ENCODE measurements at regions not wholly inside any gene's neighbourhood (a gene's known extent, or its start where the extent isn't known, plus 50 kb on each side); places are given as distances from the start of the nearest gene placed in this dataset.
A peak's percentile ranks its signal among the peaks of the same experiment; 100 is the strongest.

- peak; percentile 55; the same call in 1 of the 2 replicates for TF ChIP-seq HOMEZ (CRISPR knock-in tag; IDR thresholded peaks at IDR 0.05; ENCODE audit: low read depth)
- TF ChIP-seq POGZ (CRISPR knock-in tag; IDR thresholded peaks at IDR 0.05) = peak; percentile 57; the same call in 1 of the 2 replicates
- TF ChIP-seq ASH2L (IDR thresholded peaks at IDR 0.05; ENCODE audit: insufficient read length, low read depth, low read length) = no peak
- TF ChIP-seq SMC3 (IDR thresholded peaks at IDR 0.05; ENCODE audit: low read length) = peak; percentile 74
- TF ChIP-seq HNF4A (CRISPR knock-in tag; IDR thresholded peaks at IDR 0.05) = no peak
- TF ChIP-seq, protein P1, sequence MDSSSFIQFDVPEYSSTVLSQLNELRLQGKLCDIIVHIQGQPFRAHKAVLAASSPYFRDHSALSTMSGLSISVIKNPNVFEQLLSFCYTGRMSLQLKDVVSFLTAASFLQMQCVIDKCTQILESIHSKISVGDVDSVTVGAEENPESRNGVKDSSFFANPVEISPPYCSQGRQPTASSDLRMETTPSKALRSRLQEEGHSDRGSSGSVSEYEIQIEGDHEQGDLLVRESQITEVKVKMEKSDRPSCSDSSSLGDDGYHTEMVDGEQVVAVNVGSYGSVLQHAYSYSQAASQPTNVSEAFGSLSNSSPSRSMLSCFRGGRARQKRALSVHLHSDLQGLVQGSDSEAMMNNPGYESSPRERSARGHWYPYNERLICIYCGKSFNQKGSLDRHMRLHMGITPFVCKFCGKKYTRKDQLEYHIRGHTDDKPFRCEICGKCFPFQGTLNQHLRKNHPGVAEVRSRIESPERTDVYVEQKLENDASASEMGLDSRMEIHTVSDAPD (CRISPR knock-in tag; IDR thresholded peaks at IDR 0.05) = no peak
- TF ChIP-seq ZC3H4 (CRISPR knock-in tag; IDR thresholded peaks at IDR 0.05; ENCODE audit: borderline replicate concordance) = no peak
- TF ChIP-seq SMAD3 (CRISPR knock-in tag; IDR thresholded peaks at IDR 0.05) = 0 out of 2 replicates have a peak, but pooled peaks have one; percentile 33
- no peak for TF ChIP-seq ATF1 (CRISPR knock-in tag; IDR thresholded peaks at IDR 0.05)
Observed at GRCh38 chr2:226023383-226023782, 623.9 kb downstream of the NYAP2 start (continued).

GRCh38 chr2:226020956-226021355 lies 621.4 kb downstream of the NYAP2 start:
- intact Hi-C loops (cut with micrococcal nuclease; ENCODE audit: unreplicated experiment) (no loop called here), in situ Hi-C loops (cut with HindIII; ENCODE audit: extremely low pct_ligation_motif_present, low pct_unique_long_range_greater_than_20kb) (no loop called here)
- CTCF ChIA-PET (ENCODE audit: low intra/inter-chr PET ratio, low total read pairs) = no interaction called here
- H3K36me3 ChIP-seq (replicated peaks in 1 of 2; ENCODE audit: control insufficient read depth in 1 of 2, insufficient read depth in 2 of 2, low read length in 2 of 2) = no peaks in the 10 kb centered on the region
- ATAC-seq (no peak), FAIRE-seq (no peak), DNase-seq (ENCODE audit: low spot score) (no peak)
- H3K27me3 ChIP-seq (ENCODE audit: control insufficient read depth in 1 of 2, insufficient read depth in 2 of 2, low read length in 2 of 2) = no peaks in the 10 kb centered on the region; a peak in 1 of 5 replicates
- H3K9ac ChIP-seq (ENCODE audit: insufficient read depth, low read depth, low read length) = no peak overlapping the region
- peaks cover 12% of the 10 kb centered on the region for H3K9me3 ChIP-seq (ENCODE audit: low read length)
- no peaks in the 10 kb centered on the region for H3K4me1 ChIP-seq (ENCODE audit: insufficient read depth, low read length)
- no peak overlapping the region for H2AFZ ChIP-seq (ENCODE audit: low read length)
- POLR2A ChIA-PET = interaction anchor here (1.7 kb wide), 1 partner anchor 10 kb away, joined by 7 read pairs; no protein-coding TSS in a partner anchor
- H4K20me1 ChIP-seq (ENCODE audit: insufficient read depth, low read length) = no peaks in the 10 kb centered on the region
- no peak overlapping the region for H3K4me3 ChIP-seq (replicated peaks in 1 of 3; ENCODE audit: insufficient read depth in 1 of 3, low read depth in 2 of 3, low read length in 3 of 3)
- 64% methylated on average over 1 of the region's 1 CpG for WGBS (ENCODE audit: low lambda C conversion rate)
- no TSS peak for BruUV-seq (replicated peaks)
- H3K79me2 ChIP-seq (ENCODE audit: insufficient read depth, low read length) = no peaks in the 10 kb centered on the region
- no peak overlapping the region for H3K4me2 ChIP-seq (ENCODE audit: low read depth, low read length)
- H3K27ac ChIP-seq (ENCODE audit: extremely low read length, insufficient read depth, low read length) = no peak overlapping the region
- TF ChIP-seq ASH2L (IDR thresholded peaks at IDR 0.05; ENCODE audit: insufficient read length, low read depth, low read length) = no peak
- TF ChIP-seq, protein P2, sequence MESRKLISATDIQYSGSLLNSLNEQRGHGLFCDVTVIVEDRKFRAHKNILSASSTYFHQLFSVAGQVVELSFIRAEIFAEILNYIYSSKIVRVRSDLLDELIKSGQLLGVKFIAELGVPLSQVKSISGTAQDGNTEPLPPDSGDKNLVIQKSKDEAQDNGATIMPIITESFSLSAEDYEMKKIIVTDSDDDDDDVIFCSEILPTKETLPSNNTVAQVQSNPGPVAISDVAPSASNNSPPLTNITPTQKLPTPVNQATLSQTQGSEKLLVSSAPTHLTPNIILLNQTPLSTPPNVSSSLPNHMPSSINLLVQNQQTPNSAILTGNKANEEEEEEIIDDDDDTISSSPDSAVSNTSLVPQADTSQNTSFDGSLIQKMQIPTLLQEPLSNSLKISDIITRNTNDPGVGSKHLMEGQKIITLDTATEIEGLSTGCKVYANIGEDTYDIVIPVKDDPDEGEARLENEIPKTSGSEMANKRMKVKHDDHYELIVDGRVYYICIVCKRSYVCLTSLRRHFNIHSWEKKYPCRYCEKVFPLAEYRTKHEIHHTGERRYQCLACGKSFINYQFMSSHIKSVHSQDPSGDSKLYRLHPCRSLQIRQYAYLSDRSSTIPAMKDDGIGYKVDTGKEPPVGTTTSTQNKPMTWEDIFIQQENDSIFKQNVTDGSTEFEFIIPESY (CRISPR knock-in tag; IDR thresholded peaks at IDR 0.05) = no peak
- no peak for TF ChIP-seq MTF1 (CRISPR knock-in tag; IDR thresholded peaks at IDR 0.05)
- no peak for TF ChIP-seq ZNF747 (CRISPR knock-in tag; IDR thresholded peaks at IDR 0.05; ENCODE audit: borderline replicate concordance)
- no peak for TF ChIP-seq RXRA (CRISPR knock-in tag; IDR thresholded peaks at IDR 0.05)
- TF ChIP-seq, protein P3, sequence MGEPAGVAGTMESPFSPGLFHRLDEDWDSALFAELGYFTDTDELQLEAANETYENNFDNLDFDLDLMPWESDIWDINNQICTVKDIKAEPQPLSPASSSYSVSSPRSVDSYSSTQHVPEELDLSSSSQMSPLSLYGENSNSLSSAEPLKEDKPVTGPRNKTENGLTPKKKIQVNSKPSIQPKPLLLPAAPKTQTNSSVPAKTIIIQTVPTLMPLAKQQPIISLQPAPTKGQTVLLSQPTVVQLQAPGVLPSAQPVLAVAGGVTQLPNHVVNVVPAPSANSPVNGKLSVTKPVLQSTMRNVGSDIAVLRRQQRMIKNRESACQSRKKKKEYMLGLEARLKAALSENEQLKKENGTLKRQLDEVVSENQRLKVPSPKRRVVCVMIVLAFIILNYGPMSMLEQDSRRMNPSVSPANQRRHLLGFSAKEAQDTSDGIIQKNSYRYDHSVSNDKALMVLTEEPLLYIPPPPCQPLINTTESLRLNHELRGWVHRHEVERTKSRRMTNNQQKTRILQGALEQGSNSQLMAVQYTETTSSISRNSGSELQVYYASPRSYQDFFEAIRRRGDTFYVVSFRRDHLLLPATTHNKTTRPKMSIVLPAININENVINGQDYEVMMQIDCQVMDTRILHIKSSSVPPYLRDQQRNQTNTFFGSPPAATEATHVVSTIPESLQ (CRISPR knock-in tag; conservative IDR thresholded peaks at IDR 0.05) = no peak
- no peak for TF ChIP-seq SRSF9 (IDR thresholded peaks at IDR 0.05; ENCODE audit: borderline replicate concordance, insufficient read depth, low read depth, low read length, poor library complexity, severe bottlenecking)
- TF ChIP-seq ZNF841 (CRISPR knock-in tag; IDR thresholded peaks at IDR 0.05; ENCODE audit: borderline replicate concordance) = no peak
- TF ChIP-seq NR2F6 (IDR thresholded peaks at IDR 0.05) = no peak
- no peak for TF ChIP-seq NR2F6 (CRISPR knock-in tag; IDR thresholded peaks at IDR 0.05)
- TF ChIP-seq ZNF121 (CRISPR knock-in tag; IDR thresholded peaks at IDR 0.05) = no peak
